ENCODE measurements at regions not wholly inside any gene's neighbourhood (a gene's known extent, or its start where the extent isn't known, plus 50 kb on each side); places are given as distances from the start of the nearest gene placed in this dataset.
"Not testable (repeated sequence)": the region's sequence is repeated elsewhere in the genome, so short reads cannot be mapped to it uniquely, and the experiment has no call there.

DNA sequence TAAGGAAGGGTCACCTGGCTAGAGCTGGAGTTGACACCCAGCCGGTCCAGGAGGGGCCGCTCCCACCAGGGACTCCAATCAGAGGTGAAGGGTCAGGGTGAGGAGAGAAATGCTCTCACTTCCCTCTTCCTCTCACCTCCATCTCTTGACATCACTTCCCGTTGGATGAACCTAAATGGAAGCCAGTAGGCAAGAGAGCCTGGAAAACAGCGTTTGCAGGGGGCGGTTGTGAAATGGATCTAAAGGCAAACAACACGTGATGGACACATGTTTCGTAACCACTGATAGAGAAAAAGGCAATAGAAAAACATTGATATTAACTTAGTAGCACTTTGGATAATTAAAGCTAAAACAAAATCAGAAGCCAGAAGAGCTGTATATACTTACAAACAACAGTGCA lies 105.6 kb upstream of the FOXA2 start:
- TF ChIP-seq, protein P1, sequence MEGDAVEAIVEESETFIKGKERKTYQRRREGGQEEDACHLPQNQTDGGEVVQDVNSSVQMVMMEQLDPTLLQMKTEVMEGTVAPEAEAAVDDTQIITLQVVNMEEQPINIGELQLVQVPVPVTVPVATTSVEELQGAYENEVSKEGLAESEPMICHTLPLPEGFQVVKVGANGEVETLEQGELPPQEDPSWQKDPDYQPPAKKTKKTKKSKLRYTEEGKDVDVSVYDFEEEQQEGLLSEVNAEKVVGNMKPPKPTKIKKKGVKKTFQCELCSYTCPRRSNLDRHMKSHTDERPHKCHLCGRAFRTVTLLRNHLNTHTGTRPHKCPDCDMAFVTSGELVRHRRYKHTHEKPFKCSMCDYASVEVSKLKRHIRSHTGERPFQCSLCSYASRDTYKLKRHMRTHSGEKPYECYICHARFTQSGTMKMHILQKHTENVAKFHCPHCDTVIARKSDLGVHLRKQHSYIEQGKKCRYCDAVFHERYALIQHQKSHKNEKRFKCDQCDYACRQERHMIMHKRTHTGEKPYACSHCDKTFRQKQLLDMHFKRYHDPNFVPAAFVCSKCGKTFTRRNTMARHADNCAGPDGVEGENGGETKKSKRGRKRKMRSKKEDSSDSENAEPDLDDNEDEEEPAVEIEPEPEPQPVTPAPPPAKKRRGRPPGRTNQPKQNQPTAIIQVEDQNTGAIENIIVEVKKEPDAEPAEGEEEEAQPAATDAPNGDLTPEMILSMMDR (IDR thresholded peaks at IDR 0.05; ENCODE audit: insufficient read depth, low read length, missing control alignments), result no peak
- no peak for DNase-seq (ENCODE audit: low read depth, low spot score)
- no peak overlapping the region for H3K4me3 ChIP-seq (ENCODE audit: low read depth, low read length)
- POLR2A ChIA-PET, result no interaction called here
- CTCF ChIA-PET, result interaction anchor here (0.7 to 7.9 kb wide), 17 partner anchors 8 to 660 kb away, joined by 3 to 245 read pairs (median 13); partner anchors contain the start of gene NXT1

DNA sequence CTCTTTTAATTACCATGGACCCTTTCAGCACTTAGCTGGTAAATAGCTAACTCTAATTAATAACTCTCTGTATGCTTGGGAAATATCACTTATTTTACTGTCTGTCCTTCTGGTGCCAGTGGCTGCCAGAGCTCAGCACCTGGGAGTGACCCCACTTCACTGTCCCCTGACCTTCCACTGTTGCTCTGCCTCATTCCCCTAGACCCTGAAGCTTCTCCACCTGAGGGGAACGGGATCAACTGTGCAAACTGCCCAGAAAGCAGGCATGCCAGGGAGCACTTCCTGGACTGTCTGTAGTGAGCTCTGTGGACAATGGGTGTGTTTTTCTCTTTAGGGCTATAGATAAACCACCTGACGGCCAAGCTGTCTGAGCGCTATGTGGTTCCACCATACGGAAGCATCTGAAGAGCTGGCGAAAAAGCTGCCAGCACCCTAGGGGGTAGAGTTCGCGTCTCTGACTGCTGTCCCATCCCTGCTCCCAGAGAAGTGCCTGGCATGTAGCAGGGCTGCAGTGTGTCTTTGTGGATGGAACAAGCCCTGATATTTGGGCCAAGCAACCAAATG lies 106.3 kb upstream of the FOXA2 start:
- POLR2A ChIA-PET, result no interaction called here
- DNase-seq (ENCODE audit: low read depth, low spot score), result no peak
- H3K4me3 ChIP-seq (ENCODE audit: low read depth, low read length), result no peak overlapping the region
- TF ChIP-seq, protein P1 (IDR thresholded peaks at IDR 0.05; ENCODE audit: insufficient read depth, low read length, missing control alignments), result no peak
- CTCF ChIA-PET, result interaction anchor here (0.7 to 7.9 kb wide), 25 partner anchors 9 to 916 kb away, joined by 3 to 245 read pairs (median 6); partner anchors contain the start of gene NXT1

DNA sequence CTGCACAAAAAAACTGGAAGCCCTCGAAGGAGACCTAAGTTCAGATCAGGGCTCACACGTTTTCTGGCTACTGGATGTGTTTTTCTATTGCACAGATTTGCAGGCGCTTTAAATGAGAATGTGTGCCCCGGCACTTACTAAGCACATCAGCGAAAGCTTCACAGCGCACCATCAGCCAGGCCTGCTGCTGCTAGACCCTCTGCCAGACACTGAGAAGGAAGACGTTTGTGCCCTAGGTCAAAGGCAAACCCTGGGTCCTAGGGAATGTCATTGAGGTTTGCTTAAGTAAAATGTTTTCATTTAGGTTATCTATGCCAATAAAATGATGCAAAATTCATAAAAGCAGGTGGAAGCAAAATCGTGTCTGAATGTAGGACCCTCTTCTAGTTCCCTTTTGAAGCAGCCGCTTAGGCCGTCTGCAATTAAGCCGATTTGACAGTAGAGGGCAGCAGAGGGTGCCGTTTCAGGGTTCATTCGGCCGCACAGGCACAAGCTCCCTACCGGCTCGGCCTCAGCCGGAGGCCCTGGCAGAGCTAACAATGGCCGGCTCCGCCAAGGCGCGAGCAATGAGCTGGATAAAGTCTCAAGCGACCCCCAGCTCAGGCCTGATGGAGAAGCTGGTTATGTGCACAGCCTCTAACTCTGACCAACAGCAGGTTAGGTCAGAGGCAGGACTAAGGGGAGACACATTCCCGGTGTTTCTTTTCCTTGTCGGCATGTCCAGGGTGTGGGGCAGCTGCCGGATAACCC lies 107.2 kb upstream of the FOXA2 start:
- TF ChIP-seq, protein P1 (IDR thresholded peaks at IDR 0.05; ENCODE audit: insufficient read depth, low read length, missing control alignments), result peak; percentile 80
- no peak overlapping the region for H3K4me3 ChIP-seq (ENCODE audit: low read depth, low read length)
- DNase-seq (ENCODE audit: low read depth, low spot score), result no peak
- ChIA-PET POLR2A (no interaction called here), CTCF (interaction anchor here (0.6 to 7.9 kb wide), 52 partner anchors 8 to 915 kb away, joined by 3 to 245 read pairs (median 4); partner anchors contain the start of gene NXT1)

DNA sequence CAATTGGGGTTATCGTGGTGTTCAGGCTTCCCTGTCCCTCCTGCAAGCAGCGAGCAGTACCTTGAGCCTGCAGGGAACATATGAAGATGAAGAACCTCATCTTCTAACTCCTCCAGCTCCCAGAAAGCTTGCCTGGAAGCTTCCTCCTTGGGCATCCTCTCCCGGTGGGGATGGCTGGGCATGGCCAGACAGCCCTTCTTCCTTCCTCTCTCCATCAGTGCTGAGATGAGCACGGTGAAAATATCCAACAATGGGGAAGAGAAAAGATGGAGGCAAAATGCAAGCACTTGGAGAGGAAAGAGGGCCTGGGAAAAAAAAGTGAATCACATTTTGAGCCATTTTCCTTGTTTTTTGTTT lies 107.7 kb upstream of the FOXA2 start:
- no peak overlapping the region for H3K4me3 ChIP-seq (ENCODE audit: low read depth, low read length)
- POLR2A ChIA-PET, result no interaction called here
- TF ChIP-seq, protein P1 (IDR thresholded peaks at IDR 0.05; ENCODE audit: insufficient read depth, low read length, missing control alignments), result no peak
- CTCF ChIA-PET, result interaction anchor here (0.6 to 7.9 kb wide), 49 partner anchors 8 to 915 kb away, joined by 3 to 245 read pairs (median 4); partner anchors contain the start of gene NXT1
- no peak for DNase-seq (ENCODE audit: low read depth, low spot score)

DNA sequence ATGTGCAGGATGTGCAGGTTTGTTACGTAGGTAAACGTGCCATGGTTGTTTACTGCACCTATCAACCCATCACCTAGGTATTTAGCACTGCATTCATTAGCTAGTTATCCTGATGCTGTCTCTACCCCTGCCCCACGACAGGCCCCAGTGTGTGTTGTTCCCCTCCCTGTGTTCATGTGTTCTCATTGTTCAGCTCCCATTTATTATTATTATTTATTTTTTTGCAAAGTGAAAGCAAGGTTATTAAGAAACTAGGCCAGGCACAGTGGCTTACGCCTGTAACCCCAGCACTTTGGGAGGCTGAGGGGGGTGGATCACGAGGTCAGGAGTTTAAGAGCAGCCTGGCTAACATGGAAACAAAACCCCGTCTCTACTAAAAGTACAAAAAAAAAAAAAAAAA lies 108.2 kb upstream of the FOXA2 start:
- CTCF ChIA-PET, result interaction anchor here (0.8 to 7.9 kb wide), 32 partner anchors 9 to 667 kb away, joined by 3 to 245 read pairs (median 6); partner anchors contain the start of gene NXT1
- H3K4me3 ChIP-seq (ENCODE audit: low read depth, low read length); POLR2A ChIA-PET; DNase-seq (ENCODE audit: low read depth, low spot score): not testable (repeated sequence)

DNA sequence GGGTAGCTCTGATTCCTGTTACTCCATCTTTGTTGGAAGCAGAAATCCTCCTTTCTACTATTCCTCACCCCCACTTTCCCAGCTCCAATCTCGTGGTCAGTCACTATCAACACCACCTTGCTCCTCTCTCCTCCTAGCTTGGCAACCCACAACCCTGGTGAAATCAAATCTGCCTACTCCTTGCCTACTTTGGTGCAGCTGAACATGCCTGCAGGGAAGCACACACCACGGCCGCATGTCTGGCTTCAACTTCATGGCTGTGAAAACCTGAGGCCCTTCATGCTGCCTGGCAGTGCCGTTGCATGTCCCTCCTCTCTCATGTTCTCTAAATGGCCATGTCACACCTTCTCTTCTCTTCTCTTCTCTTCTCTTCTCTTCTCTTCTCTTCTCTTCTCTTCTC lies 112.4 kb upstream of the FOXA2 start:
- ChIA-PET CTCF (interaction anchor here (1.2 to 7.9 kb wide), 2 partner anchors 642 to 643 kb away, joined by 3 to 245 read pairs; no protein-coding TSS in a partner anchor), POLR2A (no interaction called here)
- no peak for DNase-seq (ENCODE audit: low read depth, low spot score)

More for the DNA sequence above, 112.4 kb upstream of the FOXA2 start:
- TF ChIP-seq, protein P1 (IDR thresholded peaks at IDR 0.05; ENCODE audit: insufficient read depth, low read length, missing control alignments), result no peak
- no peak overlapping the region for H3K4me3 ChIP-seq (ENCODE audit: low read depth, low read length)

All from AG04449 (cell line).